Body of pancreas (tissue), 4 donors: ENCODE measurements at regions not wholly inside any gene's neighbourhood (a gene's known extent, or its start where the extent isn't known, plus 50 kb on each side); places are given as distances from the start of the nearest gene placed in this dataset.

Experiments used
- ATAC-seq: fragments of 150-250 bp; one replicate; pipeline ENCODE4 v1.9.1; 2016
- DNase-seq, 4 donors: peaks; one replicate each; pipeline ENCODE4 v3.0.0-alpha.2; 2019
- H3K27ac ChIP-seq, 4 donors: fragments of 200-600 bp; sonication (generic); 1 replicate in 3 of 4; 2 replicates in 1 of 4; pipeline versions ENCODE4 v1.5.1 to v1.6.1; 2016 to 2019; ENCODE audit warnings: mild to moderate bottlenecking in 1 of 4, mixed read lengths in 1 of 4, moderate library complexity in 1 of 4
- H3K27me3 ChIP-seq, 2 donors: fragments of 200-600 bp; sonication (generic); one replicate each; pipeline ENCODE4 v1.6.0; 2016; ENCODE audit warnings: mild to moderate bottlenecking in 1 of 2
- H3K36me3 ChIP-seq, 2 donors: fragments of 200-600 bp; sonication (generic); replicated peaks in 1 of 2; 2 replicates each; pipeline ENCODE4 v1.5.1; 2016; ENCODE audit warnings: low read depth in 2 of 2; ENCODE audit not compliant: insufficient read depth in 1 of 2
- H3K4me1 ChIP-seq: fragments of 200-600 bp; sonication (generic); one replicate; pipeline ENCODE4 v1.6.0; 2016
- H3K4me3 ChIP-seq, 2 donors: fragments of 200-600 bp; sonication (generic); 1 replicate in 1 of 2; 2 replicates in 1 of 2; pipeline ENCODE4 v1.5.1; 2016 to 2019
- H3K9me3 ChIP-seq, 3 donors: fragments of 200-600 bp; sonication (generic); 1 replicate in 2 of 3; 2 replicates in 1 of 3; pipeline ENCODE4 v1.5.1; 2016
- CTCF ChIP-seq, 7 experiments: fragments of 450-650 bp in 4 of 7; fragments of 200-600 bp in 3 of 7; sonication (generic) in 3 of 7; IDR thresholded peaks; one replicate each; pipeline ENCODE4 v1.5.1; 2016 to 2019; ENCODE audit warnings: antibody characterized with exemption in 7 of 7
- POLR2A ChIP-seq, 3 donors: fragments of 450-650 bp; IDR thresholded peaks; one replicate each; pipeline ENCODE4 v1.6.1; 2016; ENCODE audit warnings: antibody characterized with exemption in 3 of 3, mild to moderate bottlenecking in 2 of 3
- WGBS, 2 donors: methylation state at CpG; one replicate each; pipeline ENCODE4 v1.1.5; 2017; 5-methylcytosine and 5-hydroxymethylcytosine counted together
- intact Hi-C: fragments of 100-400 bp; cut with DNase I; formaldehyde crosslinking; loops from one replicate; pipeline ENCODE4 v1.15.1; 2023

- no peaks in the 10 kb centered on the region for H3K9me3 ChIP-seq
- intact Hi-C loops = no loop called here
- H3K36me3 ChIP-seq = no peaks in the 10 kb centered on the region
- H3K4me3 ChIP-seq = no peak overlapping the region
- no peaks in the 10 kb centered on the region for H3K27me3 ChIP-seq
- TF ChIP-seq POLR2A (IDR thresholded peaks at IDR 0.05) (no peak), CTCF (IDR thresholded peaks at IDR 0.05) (no peak)
- H3K27ac ChIP-seq = no peak overlapping the region
- ATAC-seq = no peak
- H3K4me1 ChIP-seq = no peaks in the 10 kb centered on the region
- 60 to 68% methylated on average over 7 of the region's 7 CpGs for WGBS, 2 donors
- DNase-seq = no peak
These were observed 306.9 kb downstream of the GLRX3 start for GRCh38 chr10:130443066-130443465.

GRCh38 chr10:130453036-130453720 is 317.0 kb downstream of the GLRX3 start:
- DNase-seq = no peak
- Histone ChIP-seq H3K27me3 (no peaks in the 10 kb centered on the region), H3K4me3 (no peak overlapping the region), H3K9me3 (no peaks in the 10 kb centered on the region), H3K4me1 (no peaks in the 10 kb centered on the region), H3K36me3 (no peaks in the 10 kb centered on the region), H3K27ac (no peak overlapping the region)
- TF ChIP-seq POLR2A (IDR thresholded peaks at IDR 0.05) (no peak), CTCF (IDR thresholded peaks at IDR 0.05) (no peak)
- ATAC-seq = no peak
- WGBS, 2 donors = 81 to 87% methylated on average over 18 to 21 of the region's 21 CpGs
- intact Hi-C loops = no loop called here

GRCh38 chr10:130453721-130454542 is 317.7 kb downstream of the GLRX3 start:
- DNase-seq (no peak), ATAC-seq (no peak)
- H3K36me3 ChIP-seq = no peaks in the 10 kb centered on the region
- no peaks in the 10 kb centered on the region for H3K9me3 ChIP-seq
- intact Hi-C loops = no loop called here
- TF ChIP-seq CTCF (IDR thresholded peaks at IDR 0.05) (no peak), POLR2A (IDR thresholded peaks at IDR 0.05) (no peak)
- H3K27me3 ChIP-seq = no peaks in the 10 kb centered on the region
- 65 to 75% methylated on average over 7 to 15 of the region's 17 CpGs for WGBS, 2 donors
- no peak overlapping the region for H3K27ac ChIP-seq
- H3K4me1 ChIP-seq = no peaks in the 10 kb centered on the region
- H3K4me3 ChIP-seq = no peak overlapping the region

- 74 to 83% methylated on average over 3 to 7 of the region's 7 CpGs for WGBS, 2 donors
- intact Hi-C loops = no loop called here
- H3K27ac ChIP-seq = no peak overlapping the region
- no peaks in the 10 kb centered on the region for H3K9me3 ChIP-seq
- no peak for ATAC-seq
- DNase-seq = no peak
- H3K4me1 ChIP-seq = no peaks in the 10 kb centered on the region
- no peak overlapping the region for H3K4me3 ChIP-seq
- TF ChIP-seq CTCF (IDR thresholded peaks at IDR 0.05) = no peak
- TF ChIP-seq POLR2A (IDR thresholded peaks at IDR 0.05) = no peak
- H3K27me3 ChIP-seq = no peaks in the 10 kb centered on the region
- no peaks in the 10 kb centered on the region for H3K36me3 ChIP-seq
These were observed 318.4 kb downstream of the GLRX3 start for GRCh38 chr10:130454543-130455000.
